Fibroblast of mammary gland (primary cell): ENCODE measurements at regions not wholly inside any gene's neighbourhood (a gene's known extent, or its start where the extent isn't known, plus 50 kb on each side); places are given as distances from the start of the nearest gene placed in this dataset.

Experiments
- DNase-seq: peaks from one replicate; pipeline ENCODE4 v3.0.0-alpha.2; 2010; ENCODE audit warnings: low read depth
- H3K4me3 ChIP-seq: 2 replicates; pipeline ENCODE4 v1.5.1; 2011; ENCODE audit warnings: low read depth, mild to moderate bottlenecking, low read length, moderate library complexity; ENCODE audit not compliant: control insufficient read depth
- TF ChIP-seq, protein P1 (sequence below): conservative IDR thresholded peaks from 2 replicates; pipeline ENCODE4 v1.5.1; 2011; ENCODE audit warnings: low read depth, low read length, inconsistent platforms; ENCODE audit not compliant: control insufficient read depth, insufficient read depth

DNA sequence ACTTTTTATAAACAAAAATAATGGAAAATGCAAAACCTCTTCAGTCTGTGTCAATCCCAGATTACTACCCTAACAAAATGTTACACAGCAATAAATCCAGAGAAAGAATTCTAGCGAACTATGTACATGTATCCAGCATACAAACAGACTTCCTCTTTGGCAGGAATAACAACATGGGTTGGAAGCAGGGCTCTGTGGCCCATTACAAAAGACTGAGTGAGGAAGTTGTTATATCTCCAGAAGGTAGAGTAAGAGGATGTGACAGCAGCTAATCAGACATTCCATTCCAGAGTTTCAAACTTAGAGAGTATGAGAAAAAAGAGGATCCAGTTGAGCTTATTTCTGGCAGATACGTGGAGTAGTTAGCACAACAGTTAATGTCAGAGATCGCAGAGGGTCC, 294.0 kb upstream of the PLSCR5 start:
- TF ChIP-seq, protein P1, sequence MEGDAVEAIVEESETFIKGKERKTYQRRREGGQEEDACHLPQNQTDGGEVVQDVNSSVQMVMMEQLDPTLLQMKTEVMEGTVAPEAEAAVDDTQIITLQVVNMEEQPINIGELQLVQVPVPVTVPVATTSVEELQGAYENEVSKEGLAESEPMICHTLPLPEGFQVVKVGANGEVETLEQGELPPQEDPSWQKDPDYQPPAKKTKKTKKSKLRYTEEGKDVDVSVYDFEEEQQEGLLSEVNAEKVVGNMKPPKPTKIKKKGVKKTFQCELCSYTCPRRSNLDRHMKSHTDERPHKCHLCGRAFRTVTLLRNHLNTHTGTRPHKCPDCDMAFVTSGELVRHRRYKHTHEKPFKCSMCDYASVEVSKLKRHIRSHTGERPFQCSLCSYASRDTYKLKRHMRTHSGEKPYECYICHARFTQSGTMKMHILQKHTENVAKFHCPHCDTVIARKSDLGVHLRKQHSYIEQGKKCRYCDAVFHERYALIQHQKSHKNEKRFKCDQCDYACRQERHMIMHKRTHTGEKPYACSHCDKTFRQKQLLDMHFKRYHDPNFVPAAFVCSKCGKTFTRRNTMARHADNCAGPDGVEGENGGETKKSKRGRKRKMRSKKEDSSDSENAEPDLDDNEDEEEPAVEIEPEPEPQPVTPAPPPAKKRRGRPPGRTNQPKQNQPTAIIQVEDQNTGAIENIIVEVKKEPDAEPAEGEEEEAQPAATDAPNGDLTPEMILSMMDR = no peak
- no peak for DNase-seq
- H3K4me3 ChIP-seq = no peak overlapping the region

DNA sequence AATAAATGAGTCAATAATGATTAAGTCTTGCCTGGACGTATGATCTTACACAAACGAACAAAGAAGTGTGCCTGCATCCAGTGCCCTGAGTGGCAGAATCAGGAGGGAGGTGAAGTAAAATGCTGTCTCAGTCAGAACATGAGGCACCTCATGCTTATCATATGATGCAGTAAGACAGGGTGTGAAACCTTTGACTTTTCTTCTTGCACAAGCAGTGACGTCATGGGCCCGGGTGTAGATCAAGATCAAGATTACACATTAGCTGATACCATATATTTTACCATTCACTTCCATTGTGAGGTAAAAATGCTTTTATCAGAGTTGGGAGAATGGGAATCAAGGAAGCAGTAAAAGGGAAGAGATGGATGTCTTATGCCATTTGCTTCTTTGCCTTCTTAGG, 291.6 kb upstream of the PLSCR5 start:
- DNase-seq = peak; percentile 10
- H3K4me3 ChIP-seq = no peak overlapping the region
- TF ChIP-seq, protein P1 = no peak

DNA sequence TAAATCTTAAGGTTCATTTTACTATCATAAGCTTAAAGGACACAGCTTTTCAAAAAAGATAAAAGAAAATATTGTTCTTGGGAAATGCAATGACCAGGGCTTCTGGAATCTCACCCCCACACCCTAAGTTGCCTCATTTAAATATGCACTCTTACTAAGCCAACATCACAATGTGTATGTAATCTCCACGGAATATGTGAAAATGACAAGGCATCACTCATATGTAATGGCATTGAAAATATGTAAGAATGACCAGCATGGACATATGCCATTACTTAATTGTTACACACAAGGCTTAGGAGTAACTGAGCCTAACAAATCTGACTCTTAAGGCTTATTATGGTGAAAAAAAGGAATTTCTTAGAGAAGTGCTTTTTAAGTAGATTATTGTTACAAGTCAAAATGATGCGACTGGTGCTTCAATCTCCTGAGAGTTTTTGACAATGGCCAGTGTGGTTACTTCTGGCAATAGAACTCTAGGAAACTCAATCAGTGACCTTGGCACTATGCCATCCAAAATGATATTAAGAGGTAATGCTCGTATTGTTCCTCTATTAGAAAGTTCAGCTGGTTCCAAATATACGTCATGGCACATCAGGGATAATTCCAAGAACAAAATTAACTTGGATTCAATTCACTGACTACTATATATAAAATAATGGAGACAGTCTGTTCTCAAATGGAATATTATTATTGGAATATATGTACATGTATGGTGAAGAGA, 290.0 kb upstream of the PLSCR5 start:
- DNase-seq = peak; percentile 71
- TF ChIP-seq, protein P1 = no peak
- no peak overlapping the region for H3K4me3 ChIP-seq

DNA sequence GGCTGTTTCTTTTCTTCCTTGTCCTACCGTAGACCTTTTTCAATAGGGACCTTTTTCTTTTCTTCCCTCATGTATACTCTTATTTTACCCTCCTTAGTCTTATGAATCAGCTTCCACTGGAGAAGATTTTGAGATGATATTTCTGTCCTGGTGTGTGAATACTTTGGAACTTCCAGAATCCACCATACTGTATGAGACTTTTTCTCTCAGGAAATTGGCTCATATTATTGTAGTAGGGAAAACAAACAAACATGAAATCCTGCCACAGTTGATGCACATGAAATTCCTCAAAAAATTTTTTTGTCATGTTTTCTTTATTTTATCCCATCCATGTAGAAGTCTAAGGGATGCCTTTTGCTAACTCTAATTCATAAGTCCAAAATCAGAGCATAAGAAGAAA, 289.3 kb upstream of the PLSCR5 start:
- TF ChIP-seq, protein P1 = no peak
- no peak for DNase-seq
- no peak overlapping the region for H3K4me3 ChIP-seq

DNA sequence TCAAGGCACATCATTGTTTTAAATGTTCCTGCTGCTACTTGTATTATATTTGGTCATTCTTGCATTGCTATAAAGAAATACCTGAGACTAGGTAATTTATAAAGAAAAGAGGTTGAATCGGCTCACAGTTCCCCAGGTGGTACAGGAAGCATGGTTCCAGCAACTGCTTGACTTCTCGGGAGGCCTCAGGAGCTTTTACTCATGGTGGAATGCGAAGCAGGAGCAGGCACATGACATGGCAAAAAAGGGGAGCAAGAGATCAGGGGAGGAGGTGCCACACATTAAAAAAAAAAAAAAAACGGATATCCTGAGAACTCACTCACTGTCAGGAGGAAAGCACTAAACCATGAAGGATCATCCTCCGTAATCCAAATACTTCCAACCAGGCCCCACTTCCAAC, 286.9 kb upstream of the PLSCR5 start:
- DNase-seq = no peak
- no peak overlapping the region for H3K4me3 ChIP-seq

DNA sequence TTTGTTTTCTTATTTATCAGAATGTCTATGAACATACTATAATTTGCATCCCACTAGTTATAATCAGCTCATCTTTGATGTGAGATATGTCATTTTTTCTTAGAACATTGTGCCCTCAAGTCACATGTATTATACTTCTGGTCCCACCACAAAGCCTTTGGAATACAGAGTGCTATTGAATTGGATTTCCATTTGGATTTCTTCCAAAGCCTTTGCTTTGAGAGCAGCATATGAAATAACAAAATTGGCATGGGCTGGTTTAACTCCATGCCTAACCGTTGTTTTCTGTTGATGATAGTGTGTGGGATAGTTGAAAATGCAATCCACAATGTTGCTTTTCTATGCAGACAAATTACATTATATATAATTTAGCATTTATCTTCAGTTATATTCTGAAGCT, 284.5 kb upstream of the PLSCR5 start:
- DNase-seq = no peak
- no peak overlapping the region for H3K4me3 ChIP-seq
- TF ChIP-seq, protein P1 = no peak

More for the DNA sequence above, 286.9 kb upstream of the PLSCR5 start:
- TF ChIP-seq, protein P1 = no peak

DNA sequence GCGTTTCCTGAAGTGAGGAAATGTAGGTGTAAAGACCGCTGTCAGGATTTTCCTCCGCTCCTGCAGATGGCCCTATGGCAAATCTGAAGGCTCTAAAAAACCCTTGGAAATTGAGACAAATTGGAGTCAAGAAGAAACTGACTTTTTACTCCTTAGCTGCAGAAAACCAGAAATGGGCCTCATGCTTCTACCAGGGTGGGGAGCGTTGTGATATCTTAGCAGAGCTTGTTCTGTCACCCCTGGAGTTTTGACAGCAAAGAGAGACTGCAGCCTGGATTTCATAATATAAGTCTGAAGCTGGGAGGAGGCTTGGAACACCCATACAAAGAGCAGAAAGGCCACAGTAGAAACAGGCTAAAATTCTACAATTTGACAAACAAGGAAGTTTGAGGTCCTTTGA, 283.0 kb upstream of the PLSCR5 start:
- no peak for DNase-seq
- H3K4me3 ChIP-seq = no peak overlapping the region
- TF ChIP-seq, protein P1 = no peak
